Stomach (tissue), 8 donors: ENCODE measurements at regions not wholly inside any gene's neighbourhood (a gene's known extent, or its start where the extent isn't known, plus 50 kb on each side); places are given as distances from the start of the nearest gene placed in this dataset.
A peak's percentile ranks its signal among the peaks of the same experiment; 100 is the strongest.

Experiments used
- DNase-seq, 2 donors: peaks; one replicate each; pipeline versions ENCODE4 v3.0.0 to v3.0.0-alpha.2; 2013 to 2019
- H3K27ac ChIP-seq, 5 donors: fragments of 200-600 bp in 4 of 5; sonication (generic) in 4 of 5; one replicate each; pipeline ENCODE4 v1.5.1; 2013 to 2019; ENCODE audit warnings: mild to moderate bottlenecking in 1 of 5, moderate library complexity in 1 of 5
- H3K27me3 ChIP-seq, 3 donors: fragments of 200-600 bp; sonication (generic); one replicate each; pipeline ENCODE4 v1.5.1; 2017 to 2019; ENCODE audit warnings: mixed run types in 1 of 3
- H3K36me3 ChIP-seq, 4 donors: fragments of 200-600 bp; sonication (generic); 1 replicate in 3 of 4; 2 replicates in 1 of 4; pipeline ENCODE4 v1.5.1; 2016 to 2019
- H3K4me1 ChIP-seq, 4 donors: fragments of 200-600 bp; sonication (generic); one replicate each; pipeline ENCODE4 v1.5.1; 2016 to 2019
- H3K4me3 ChIP-seq, 4 donors: fragments of 200-600 bp; sonication (generic) in 3 of 4; one replicate each; pipeline ENCODE4 v1.5.1; 2016 to 2019; ENCODE audit warnings: mild to moderate bottlenecking in 1 of 4
- H3K9me3 ChIP-seq, 4 donors: fragments of 200-600 bp; sonication (generic); one replicate each; pipeline ENCODE4 v1.5.1; 2016 to 2019
- CTCF ChIP-seq, 7 experiments: fragments of 450-650 bp in 4 of 7; fragments of 200-600 bp in 3 of 7; sonication (generic) in 3 of 7; IDR thresholded peaks; one replicate each; pipeline ENCODE4 v1.5.1; 2016 to 2019; ENCODE audit warnings: antibody characterized with exemption in 7 of 7, control low read depth in 2 of 7, mild to moderate bottlenecking in 1 of 7
- EP300 ChIP-seq: sonication (generic); formaldehyde crosslinking; IDR thresholded peaks from one replicate; pipeline ENCODE4 v1.6.1; 2017; ENCODE audit warnings: antibody characterized with exemption
- POLR2A ChIP-seq, 4 donors: fragments of 450-650 bp; IDR thresholded peaks; one replicate each; pipeline ENCODE4 v1.6.1; 2016; ENCODE audit warnings: antibody characterized with exemption in 4 of 4, control low read depth in 2 of 4, mild to moderate bottlenecking in 1 of 4, moderate library complexity in 1 of 4
- POLR2AphosphoS5 ChIP-seq, 3 donors: sonication (generic); formaldehyde crosslinking; IDR thresholded peaks; one replicate each; pipeline ENCODE4 v1.6.1; 2016; ENCODE audit warnings: antibody characterized with exemption in 3 of 3
- WGBS, 5 donors: extraction: QIAGEN DNeasy Blood & Tissue Kit in 3 of 5; methylation state at CpG; one replicate each; pipeline versions ENCODE4 v1.1.5 to v1.1.7; 2013 to 2018; 5-methylcytosine and 5-hydroxymethylcytosine counted together
- intact Hi-C: fragments of 100-400 bp; cut with DNase I; formaldehyde crosslinking; loops from one replicate; pipeline ENCODE4 v1.15.1; 2023; ENCODE audit warnings: low total_unique reads
- donor health status: healthy with polysubstance abuse.
- donor health status: Bipolar disorder and iron deficiency.
- donor health status: healthy.

GRCh38 chrX:39907964-39908661 lies 189.6 kb downstream of the BCOR start:
- Histone ChIP-seq H3K4me3 (no peak overlapping the region), H3K4me1 (peaks cover 0 to 17% (median 7%) of the 10 kb centered on the region in 4 donors), H3K9me3 (peaks cover 0 to 3% (median under 1%) of the 10 kb centered on the region in 4 donors), H3K36me3 (no peaks in the 10 kb centered on the region), H3K27me3 (no peaks in the 10 kb centered on the region), H3K27ac (peak overlapping the region in 3 of 5 donors; percentile 20 to 67 (median 53))
- TF ChIP-seq CTCF (IDR thresholded peaks at IDR 0.05): no peak
- no peak for TF ChIP-seq EP300
- no peak for TF ChIP-seq POLR2A (IDR thresholded peaks at IDR 0.05)
- peak in 1 of 3 donors; percentile 56 for TF ChIP-seq POLR2AphosphoS5 (IDR thresholded peaks at IDR 0.05)
- intact Hi-C loops: no loop called here
- 47 to 63% (median 52%) methylated on average over 13 to 16 of the region's 16 CpGs for WGBS, 5 donors
- DNase-seq: peak; percentile 46 to 52

GRCh38 chrX:39909996-39910395 lies 187.8 kb downstream of the BCOR start:
- no peak for TF ChIP-seq POLR2AphosphoS5 (IDR thresholded peaks at IDR 0.05)
- TF ChIP-seq POLR2A (IDR thresholded peaks at IDR 0.05): no peak
- TF ChIP-seq CTCF (IDR thresholded peaks at IDR 0.05): no peak
- TF ChIP-seq EP300: no peak
- peaks cover 0 to 17% (median 5%) of the 10 kb centered on the region in 4 donors for H3K4me1 ChIP-seq
- no peaks in the 10 kb centered on the region for H3K27me3 ChIP-seq
- H3K27ac ChIP-seq: no peak overlapping the region
- H3K9me3 ChIP-seq: peaks cover 0 to 14% (median 4%) of the 10 kb centered on the region in 4 donors
- DNase-seq: no peak
- no peaks in the 10 kb centered on the region for H3K36me3 ChIP-seq
- 83 to 100% (median 94%) methylated on average over 3 to 5 of the region's 5 CpGs for WGBS, 5 donors
- H3K4me3 ChIP-seq: no peak overlapping the region
- intact Hi-C loops: no loop called here

- Histone ChIP-seq H3K27me3 (no peaks in the 10 kb centered on the region), H3K36me3 (no peaks in the 10 kb centered on the region), H3K9me3 (peaks cover 0 to 14% (median 4%) of the 10 kb centered on the region in 4 donors), H3K4me1 (peaks cover 0 to 11% (median 2%) of the 10 kb centered on the region in 4 donors), H3K4me3 (no peak overlapping the region), H3K27ac (no peak overlapping the region)
- DNase-seq: peak in 1 of 2 donors; percentile 22
- TF ChIP-seq POLR2AphosphoS5 (IDR thresholded peaks at IDR 0.05) (no peak), CTCF (IDR thresholded peaks at IDR 0.05) (no peak), POLR2A (IDR thresholded peaks at IDR 0.05) (no peak), EP300 (no peak)
- intact Hi-C loops: no loop called here
- 83 to 94% (median 87%) methylated on average over 3 to 17 of the region's 17 CpGs for WGBS, 5 donors
Observed at GRCh38 chrX:39910651-39911050, 187.1 kb downstream of the BCOR start.

- no peaks in the 10 kb centered on the region for H3K27me3 ChIP-seq
- TF ChIP-seq EP300: no peak
- no peak for TF ChIP-seq POLR2A (IDR thresholded peaks at IDR 0.05)
- TF ChIP-seq CTCF (IDR thresholded peaks at IDR 0.05): no peak
- TF ChIP-seq POLR2AphosphoS5 (IDR thresholded peaks at IDR 0.05): no peak
- H3K27ac ChIP-seq: no peak overlapping the region
- WGBS, 5 donors: 88 to 94% (median 90%) methylated on average over 13 to 14 of the region's 14 CpGs
- H3K9me3 ChIP-seq: peaks cover 0 to 14% (median 4%) of the 10 kb centered on the region in 4 donors
- H3K4me3 ChIP-seq: no peak overlapping the region
- no peak for DNase-seq
- H3K4me1 ChIP-seq: peaks cover 0 to 6% (median 0%) of the 10 kb centered on the region in 4 donors
- intact Hi-C loops: no loop called here
- H3K36me3 ChIP-seq: no peaks in the 10 kb centered on the region
Observed at GRCh38 chrX:39911278-39911897, 186.4 kb downstream of the BCOR start.
